ENCODE measurements at regions not wholly inside any gene's neighbourhood (a gene's known extent, or its start where the extent isn't known, plus 50 kb on each side); places are given as distances from the start of the nearest gene placed in this dataset.

DNA sequence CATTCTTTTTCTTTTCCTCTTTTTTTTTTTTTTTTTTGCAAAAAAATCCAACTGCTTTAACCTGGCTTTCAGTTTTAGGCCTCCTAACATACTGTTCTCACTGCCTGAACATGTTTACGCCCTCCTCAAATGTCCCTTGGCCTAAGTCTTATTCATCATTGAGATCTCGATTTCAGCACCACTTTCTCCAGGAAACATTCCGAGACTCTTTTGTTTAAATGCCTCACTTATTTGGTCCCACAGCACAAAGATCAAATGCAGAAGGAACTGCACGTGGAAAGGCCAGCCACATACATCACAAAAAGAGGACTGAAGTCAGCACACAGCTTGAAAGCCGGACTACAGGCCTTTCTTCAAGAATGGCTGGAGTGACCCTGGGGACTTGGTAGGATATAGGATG, 79.2 kb upstream of the POMP start:
- Histone ChIP-seq H3T11ph (ENCODE audit: low read length) (no peak overlapping the region), H4K5ac (ENCODE audit: insufficient read length, low read depth, low read length) (no peak overlapping the region), H3K79me1 (ENCODE audit: insufficient read depth, low read depth, low read length, poor library complexity, severe bottlenecking) (no peaks in the 10 kb centered on the region), H3K9me3 (ENCODE audit: control insufficient read depth, low read depth, low read length) (no peaks in the 10 kb centered on the region), H3K23ac (ENCODE audit: insufficient read length, low read depth, low read length) (no peak overlapping the region), H3K14ac (ENCODE audit: insufficient read depth, low read length) (no peak overlapping the region), H3K4ac (ENCODE audit: low read depth, low read length) (no peak overlapping the region), H3K9ac (ENCODE audit: extremely low read depth, insufficient read length, low read length) (no peak overlapping the region), H2BK20ac (ENCODE audit: low read depth, low read length, poor library complexity, severe bottlenecking) (no peak overlapping the region), H3K79me2 (ENCODE audit: insufficient read depth, low read length) (no peaks in the 10 kb centered on the region), H4K91ac (ENCODE audit: insufficient read length, low read depth, low read length) (no peak overlapping the region), H2BK120ac (ENCODE audit: low read depth, low read length, poor library complexity, severe bottlenecking) (no peak overlapping the region), H2BK12ac (ENCODE audit: insufficient read length, low read depth, low read length) (no peak overlapping the region), H4K8ac (replicated peaks; ENCODE audit: insufficient read length, low read depth, low read length) (no peak overlapping the region), H2BK15ac (ENCODE audit: low read depth, low read length) (no peak overlapping the region), H3K4me1 (ENCODE audit: insufficient read depth, low read length) (peaks cover 11% of the 10 kb centered on the region), H3K4me2 (ENCODE audit: insufficient read depth, insufficient read length, low read length) (no peak overlapping the region), H3K56ac (ENCODE audit: insufficient read length, low read depth, low read length) (no peak overlapping the region), H3K27me3 (ENCODE audit: insufficient read depth, low read length) (no peaks in the 10 kb centered on the region), H3K27ac (ENCODE audit: insufficient read length, low read depth, low read length) (no peak overlapping the region), H3K18ac (ENCODE audit: insufficient read length, low read depth, low read length) (no peak overlapping the region), H2AK5ac (ENCODE audit: insufficient read length, low read length) (no peak overlapping the region), H4K20me1 (ENCODE audit: control insufficient read depth, insufficient read depth, insufficient read length) (no peaks in the 10 kb centered on the region), H2AFZ (ENCODE audit: low read length) (no peak overlapping the region), H3K23me2 (ENCODE audit: insufficient read length, low read depth, low read length, poor library complexity, severe bottlenecking) (no peaks in the 10 kb centered on the region), H2BK5ac (ENCODE audit: insufficient read length, low read length) (no peak overlapping the region)
- TF ChIP-seq, protein P1, sequence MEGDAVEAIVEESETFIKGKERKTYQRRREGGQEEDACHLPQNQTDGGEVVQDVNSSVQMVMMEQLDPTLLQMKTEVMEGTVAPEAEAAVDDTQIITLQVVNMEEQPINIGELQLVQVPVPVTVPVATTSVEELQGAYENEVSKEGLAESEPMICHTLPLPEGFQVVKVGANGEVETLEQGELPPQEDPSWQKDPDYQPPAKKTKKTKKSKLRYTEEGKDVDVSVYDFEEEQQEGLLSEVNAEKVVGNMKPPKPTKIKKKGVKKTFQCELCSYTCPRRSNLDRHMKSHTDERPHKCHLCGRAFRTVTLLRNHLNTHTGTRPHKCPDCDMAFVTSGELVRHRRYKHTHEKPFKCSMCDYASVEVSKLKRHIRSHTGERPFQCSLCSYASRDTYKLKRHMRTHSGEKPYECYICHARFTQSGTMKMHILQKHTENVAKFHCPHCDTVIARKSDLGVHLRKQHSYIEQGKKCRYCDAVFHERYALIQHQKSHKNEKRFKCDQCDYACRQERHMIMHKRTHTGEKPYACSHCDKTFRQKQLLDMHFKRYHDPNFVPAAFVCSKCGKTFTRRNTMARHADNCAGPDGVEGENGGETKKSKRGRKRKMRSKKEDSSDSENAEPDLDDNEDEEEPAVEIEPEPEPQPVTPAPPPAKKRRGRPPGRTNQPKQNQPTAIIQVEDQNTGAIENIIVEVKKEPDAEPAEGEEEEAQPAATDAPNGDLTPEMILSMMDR (conservative IDR thresholded peaks at IDR 0.05) = no peak
- H3K27me3 Mint-ChIP-seq (ENCODE audit: low read depth) = peaks cover 10% of the 10 kb centered on the region
- no CpG with 5 or more reads among the region's 5 CpGs for WGBS (ENCODE audit: extremely low coverage, insufficient read length, low lambda C conversion rate)
- H3K27ac Mint-ChIP-seq = peak overlapping the region in 2 of 3 experiments; percentile 4 to 10; a peak in 4 of 7 replicates
- no peaks in the 10 kb centered on the region; a peak in 1 of 5 replicates for H3K9me3 Mint-ChIP-seq
- H3K4me3 Mint-ChIP-seq = no peak overlapping the region
- peaks cover 41 to 45% of the 10 kb centered on the region in 2 experiments for H3K4me1 Mint-ChIP-seq
- no peaks in the 10 kb centered on the region for H3K36me3 Mint-ChIP-seq (ENCODE audit: insufficient read depth in 1 of 3, low read depth in 3 of 3)
- DNase-seq = no peak

All from H9 (cell line).